AML-193 (cell line): ENCODE measurements at regions not wholly inside any gene's neighbourhood (a gene's known extent, or its start where the extent isn't known, plus 50 kb on each side); places are given as distances from the start of the nearest gene placed in this dataset.
A peak's percentile ranks its signal among the peaks of the same experiment; 100 is the strongest.

ENCODE experiments used
- DNase-seq, 2 experiments: peaks; one replicate each; lab custom pipeline; 2025; lab: John Stamatoyannopoulos, UW

- no peak for DNase-seq
Measured at GRCh38 chr13:63435667-63436324, 2020.1 kb upstream of the PCDH20 start.

GRCh38 chr13:63433546-63434150 lies 2018.0 kb upstream of the PCDH20 start:
- no peak for DNase-seq

DNA sequence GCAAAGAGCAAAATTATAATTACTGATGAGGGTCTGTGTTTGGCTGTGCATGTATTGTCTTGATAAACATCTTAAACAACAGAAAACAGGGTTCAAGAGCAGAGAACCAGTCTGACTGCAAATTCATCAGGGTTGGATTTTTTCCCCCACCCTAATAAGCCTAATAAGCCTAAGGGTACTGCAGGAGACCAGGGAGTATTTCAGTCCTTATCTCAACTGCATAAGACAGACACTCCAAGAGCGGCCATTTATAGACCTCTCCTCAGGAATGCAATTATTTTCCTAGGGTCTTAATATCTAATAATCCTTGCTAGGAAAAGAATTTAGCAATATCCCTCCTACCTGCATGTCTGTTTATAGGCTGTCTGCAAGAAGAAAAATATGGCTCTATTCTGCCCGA lies 2011.5 kb upstream of the PCDH20 start:
- no peak for DNase-seq

DNA sequence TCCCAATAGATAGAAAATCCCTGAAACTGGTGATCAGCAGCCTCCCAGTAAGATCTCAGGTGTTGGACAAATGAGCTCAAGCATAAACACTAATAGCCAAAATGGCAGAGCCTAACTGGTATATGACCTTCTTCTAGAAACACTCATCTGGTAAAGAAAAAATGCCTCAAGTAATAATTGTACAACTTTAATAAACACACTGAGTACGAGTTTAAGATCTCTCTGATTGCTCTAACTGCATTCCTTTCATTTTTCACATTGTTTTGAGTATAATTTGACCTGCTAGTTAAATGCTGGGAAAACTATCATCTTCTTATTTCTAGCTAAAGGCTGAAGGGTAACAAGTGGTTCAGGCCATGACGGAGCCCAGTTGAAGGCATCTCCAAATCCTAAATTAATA lies 2009.5 kb upstream of the PCDH20 start:
- DNase-seq: no peak

GRCh38 chr13:63421123-63421522 lies 2005.5 kb upstream of the PCDH20 start:
- no peak for DNase-seq

DNA sequence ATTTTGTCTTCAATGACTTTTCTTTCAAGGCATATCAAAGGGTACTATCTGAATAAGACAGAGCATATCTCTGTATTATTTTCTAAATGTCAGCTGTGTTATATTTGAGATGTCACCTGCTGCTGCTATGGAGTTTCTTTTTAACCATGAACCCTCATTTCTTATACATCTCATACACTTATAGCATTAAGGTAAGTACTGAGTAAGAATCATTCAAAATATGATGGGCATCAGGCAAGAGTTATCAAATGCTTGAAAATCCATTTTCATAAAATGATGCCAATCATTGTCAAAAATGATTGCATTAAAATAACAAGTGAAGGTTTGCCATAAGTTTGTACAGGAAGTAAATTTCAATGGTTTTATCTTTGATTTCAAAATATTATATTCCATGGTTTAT lies 2005.0 kb upstream of the PCDH20 start:
- DNase-seq: no peak

- DNase-seq: no peak
Measured at GRCh38 chr13:63414247-63414646, 1998.6 kb upstream of the PCDH20 start.

DNA sequence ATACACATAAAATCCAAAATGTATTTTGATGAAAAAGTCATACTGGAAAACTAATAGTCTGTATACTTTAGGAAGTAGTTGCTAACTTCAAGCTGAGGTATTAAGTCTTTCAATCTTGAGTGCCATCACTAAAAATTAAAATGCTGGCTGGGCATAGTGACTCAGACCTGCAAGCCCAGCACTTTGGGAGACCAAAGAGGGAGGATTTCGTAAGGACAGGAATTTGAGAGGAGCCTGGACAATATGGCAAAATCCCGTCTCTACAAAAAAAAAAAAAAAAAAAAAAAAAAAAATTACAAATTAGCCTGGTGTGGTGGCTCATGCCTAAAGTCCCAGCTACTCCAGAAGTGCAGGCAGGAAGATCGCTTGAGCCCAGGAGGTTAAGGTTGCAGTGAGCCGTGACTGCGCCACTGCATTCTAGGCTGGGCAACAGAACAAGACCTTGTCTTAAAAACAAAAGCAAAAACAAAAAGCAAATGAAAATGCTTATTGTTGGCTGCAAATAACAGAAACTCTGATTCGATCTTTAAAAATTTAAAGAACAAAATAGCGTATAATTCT lies 1994.2 kb upstream of the PCDH20 start:
- no peak for DNase-seq

DNA sequence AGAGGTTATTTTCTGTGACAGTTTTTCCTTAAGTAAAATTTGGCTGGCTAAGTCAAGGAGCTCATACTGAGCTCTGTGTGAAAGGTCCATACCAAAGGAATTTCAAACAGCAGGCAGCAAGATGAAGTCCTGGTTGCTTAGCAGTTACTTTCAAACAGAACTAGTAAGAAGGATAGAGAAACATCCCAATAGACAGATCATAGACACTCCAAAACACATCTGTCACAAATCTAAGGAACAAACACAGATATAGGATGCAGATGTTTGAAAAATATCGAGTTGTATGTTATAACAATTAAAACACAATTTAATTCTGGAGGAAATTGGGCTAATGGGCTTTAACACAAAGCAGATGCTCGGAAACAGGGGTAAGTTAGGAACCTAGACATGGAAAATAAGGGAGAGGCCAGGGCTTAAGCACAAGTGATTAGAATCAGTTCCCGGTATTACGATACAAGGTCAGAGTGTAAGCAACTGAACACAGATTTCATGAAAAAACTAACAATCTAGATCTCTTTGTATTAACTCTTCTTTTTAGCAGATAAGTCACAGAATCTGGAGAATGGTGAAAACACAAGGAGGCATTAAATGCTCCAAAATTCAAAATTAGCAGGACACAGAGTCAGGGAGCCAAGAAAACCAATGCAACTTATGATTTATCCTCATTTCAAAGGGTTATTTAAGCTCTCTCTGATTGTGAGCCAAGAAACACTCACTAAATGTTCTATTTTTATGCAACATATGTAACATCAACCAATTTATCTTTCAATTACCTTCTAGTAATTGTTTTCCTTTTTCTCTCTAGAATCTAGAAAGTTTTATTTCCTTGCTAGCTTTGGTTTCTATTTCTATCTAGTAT lies 1992.9 kb upstream of the PCDH20 start:
- DNase-seq: no peak

DNA sequence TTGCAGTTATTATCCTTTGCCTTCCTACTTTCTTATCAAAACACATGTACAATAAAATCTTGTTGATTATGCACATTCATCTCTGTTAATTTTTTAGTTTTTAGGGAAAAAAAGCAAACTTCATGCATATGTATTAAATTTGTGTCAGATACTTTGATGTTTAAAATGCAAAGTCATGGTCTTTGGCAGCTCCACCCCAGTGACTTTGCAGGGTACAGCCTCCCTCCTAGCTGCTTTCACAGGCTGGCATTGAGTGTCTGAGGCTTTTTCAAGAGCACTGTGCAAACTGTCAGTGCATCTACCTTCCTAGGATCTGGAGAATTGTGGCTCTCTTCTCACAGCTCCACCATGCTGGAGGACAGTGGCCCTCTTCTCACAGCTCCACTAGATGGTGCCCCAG lies 1988.1 kb upstream of the PCDH20 start:
- no peak for DNase-seq

GRCh38 chr13:63396746-63397145 lies 1981.1 kb upstream of the PCDH20 start:
- no peak for DNase-seq

GRCh38 chr13:63393112-63393511 lies 1977.5 kb upstream of the PCDH20 start:
- DNase-seq: no peak

GRCh38 chr13:63389756-63390155 lies 1974.1 kb upstream of the PCDH20 start:
- no peak for DNase-seq

- peak; percentile 44 to 68 for DNase-seq
Measured at GRCh38 chr13:63381078-63381859, 1965.6 kb upstream of the PCDH20 start.

- no peak for DNase-seq
Measured at GRCh38 chr13:63377986-63378385, 1962.3 kb upstream of the PCDH20 start.

DNA sequence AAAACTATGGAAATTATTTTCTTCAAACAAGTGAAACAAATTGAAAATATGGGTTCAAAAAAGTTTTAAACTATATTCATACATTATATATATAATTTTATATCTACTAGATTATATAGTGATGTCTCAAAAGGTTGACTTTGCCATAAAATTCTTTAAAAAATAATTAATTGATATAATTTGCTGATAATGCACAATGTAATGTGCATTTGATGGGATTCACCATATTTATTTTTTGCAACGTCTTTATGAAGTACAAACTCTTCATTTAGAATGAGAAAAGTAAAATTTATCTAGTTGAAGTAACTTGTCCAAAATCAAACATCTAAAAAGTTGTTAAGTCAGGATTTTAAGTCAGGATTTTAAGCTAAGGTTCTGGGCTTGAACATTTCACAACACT lies 1954.5 kb upstream of the PCDH20 start:
- no peak for DNase-seq

DNA sequence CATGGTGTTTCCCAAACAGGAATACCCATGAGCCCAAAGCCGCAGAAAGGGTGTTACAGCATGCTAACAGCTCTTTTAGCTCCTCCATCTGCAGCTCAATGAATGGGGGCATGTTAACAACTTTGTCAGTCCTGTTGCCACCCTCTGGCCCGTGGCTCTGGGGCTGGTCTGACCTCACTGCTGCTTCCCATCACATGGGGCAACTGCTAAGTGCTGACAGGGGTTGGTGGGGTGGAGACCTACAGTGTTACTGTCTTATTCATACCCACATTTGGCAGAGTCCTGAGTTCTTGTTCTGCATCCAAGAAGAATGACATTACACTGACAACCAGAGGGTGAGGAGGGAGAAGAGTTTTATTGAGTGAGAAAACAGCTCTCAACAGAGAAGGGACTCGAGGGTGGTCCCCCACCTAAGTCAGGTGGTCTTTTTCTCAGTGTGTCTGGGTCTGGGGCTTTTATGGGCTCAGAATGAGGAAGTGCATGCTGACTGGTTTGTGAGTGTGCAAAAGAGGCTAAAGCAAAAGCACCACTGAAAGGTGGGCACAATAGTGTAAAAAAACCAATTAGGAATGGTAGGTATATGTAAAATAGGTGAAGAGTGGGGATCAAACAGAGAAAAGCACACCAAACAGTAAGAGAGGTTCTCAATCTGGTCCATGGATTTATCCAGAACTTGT lies 1952.0 kb upstream of the PCDH20 start:
- DNase-seq: no peak

GRCh38 chr13:63364159-63364558 lies 1948.5 kb upstream of the PCDH20 start:
- DNase-seq: no peak

DNA sequence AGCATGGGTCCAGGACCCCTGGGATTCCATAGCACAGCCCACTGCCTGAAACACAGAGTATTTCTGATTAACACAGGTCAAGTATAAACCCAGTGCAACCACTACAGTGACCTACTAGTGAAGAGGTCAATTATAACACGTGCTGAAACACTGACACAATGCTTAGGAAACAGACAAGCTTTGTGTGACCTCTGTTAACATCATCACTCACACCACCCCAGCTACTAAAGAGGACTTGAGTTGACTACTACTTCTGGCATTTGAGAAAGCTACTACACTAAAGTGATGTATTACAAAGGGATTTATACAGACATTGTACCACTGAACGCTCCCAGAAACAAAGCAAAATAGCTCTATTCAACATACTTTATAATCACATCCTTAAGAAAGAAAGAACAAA lies 1935.9 kb upstream of the PCDH20 start:
- DNase-seq: no peak

- no peak for DNase-seq
Measured at GRCh38 chr13:63351081-63351480, 1935.4 kb upstream of the PCDH20 start.

- no peak for DNase-seq
Measured at GRCh38 chr13:63345835-63346234, 1930.2 kb upstream of the PCDH20 start.
